Gastrocnemius medialis (tissue), 4 donors: ENCODE measurements at regions not wholly inside any gene's neighbourhood (a gene's known extent, or its start where the extent isn't known, plus 50 kb on each side); places are given as distances from the start of the nearest gene placed in this dataset.

Source experiments
- POLR2A ChIP-seq, 2 donors: fragments of 450-650 bp; IDR thresholded peaks; one replicate each; pipeline ENCODE4 v1.6.1; 2017; ENCODE audit warnings: antibody characterized with exemption in 2 of 2, mild to moderate bottlenecking in 2 of 2, moderate library complexity in 2 of 2
- TF ChIP-seq, protein P1 (sequence below), 5 experiments: fragments of 450-650 bp in 3 of 5; fragments of 200-600 bp in 2 of 5; sonication (generic) in 2 of 5; IDR thresholded peaks in 4 of 5; conservative IDR thresholded peaks in 1 of 5; 1 replicate in 4 of 5; 2 replicates in 1 of 5; pipeline ENCODE4 v1.5.1; 2016 to 2019; ENCODE audit warnings: antibody characterized with exemption in 5 of 5, mild to moderate bottlenecking in 3 of 5, moderate library complexity in 3 of 5

GRCh38 chr6:92086750-92087149 is 1332.6 kb downstream of the EPHA7 start:
- TF ChIP-seq, protein P1, sequence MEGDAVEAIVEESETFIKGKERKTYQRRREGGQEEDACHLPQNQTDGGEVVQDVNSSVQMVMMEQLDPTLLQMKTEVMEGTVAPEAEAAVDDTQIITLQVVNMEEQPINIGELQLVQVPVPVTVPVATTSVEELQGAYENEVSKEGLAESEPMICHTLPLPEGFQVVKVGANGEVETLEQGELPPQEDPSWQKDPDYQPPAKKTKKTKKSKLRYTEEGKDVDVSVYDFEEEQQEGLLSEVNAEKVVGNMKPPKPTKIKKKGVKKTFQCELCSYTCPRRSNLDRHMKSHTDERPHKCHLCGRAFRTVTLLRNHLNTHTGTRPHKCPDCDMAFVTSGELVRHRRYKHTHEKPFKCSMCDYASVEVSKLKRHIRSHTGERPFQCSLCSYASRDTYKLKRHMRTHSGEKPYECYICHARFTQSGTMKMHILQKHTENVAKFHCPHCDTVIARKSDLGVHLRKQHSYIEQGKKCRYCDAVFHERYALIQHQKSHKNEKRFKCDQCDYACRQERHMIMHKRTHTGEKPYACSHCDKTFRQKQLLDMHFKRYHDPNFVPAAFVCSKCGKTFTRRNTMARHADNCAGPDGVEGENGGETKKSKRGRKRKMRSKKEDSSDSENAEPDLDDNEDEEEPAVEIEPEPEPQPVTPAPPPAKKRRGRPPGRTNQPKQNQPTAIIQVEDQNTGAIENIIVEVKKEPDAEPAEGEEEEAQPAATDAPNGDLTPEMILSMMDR (IDR thresholded peaks at IDR 0.05 in 4 of 5, conservative IDR thresholded peaks at IDR 0.05 in 1 of 5), result no peak
- TF ChIP-seq POLR2A (IDR thresholded peaks at IDR 0.05), result no peak
